ENCODE measurements at regions not wholly inside any gene's neighbourhood (a gene's known extent, or its start where the extent isn't known, plus 50 kb on each side); places are given as distances from the start of the nearest gene placed in this dataset.
"Not testable (repeated sequence)": the region's sequence is repeated elsewhere in the genome, so short reads cannot be mapped to it uniquely, and the experiment has no call there.

DNA sequence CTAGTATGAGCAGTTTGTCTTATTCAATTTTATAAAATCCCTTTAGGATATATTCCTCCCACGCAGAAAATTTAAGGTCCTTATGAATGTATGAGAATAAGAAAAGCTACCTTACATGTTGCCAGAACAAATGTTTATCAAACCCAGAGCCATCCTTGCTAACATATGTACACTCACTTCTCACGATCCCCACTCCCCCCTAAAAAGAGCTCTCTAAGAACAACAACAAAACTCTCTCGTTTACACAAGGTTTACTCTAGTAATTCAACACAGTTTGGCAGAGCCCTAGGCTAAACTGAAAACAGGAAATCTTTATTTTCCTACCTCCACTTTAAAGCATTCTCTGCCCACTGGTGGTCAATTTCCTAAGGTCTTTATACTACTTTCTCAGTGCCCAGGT lies 504.9 kb downstream of the ZEB2 start:
- H3K4me1 Mint-ChIP-seq, result peaks cover 3% of the 10 kb centered on the region
- H3K9me3 Mint-ChIP-seq, result no peaks in the 10 kb centered on the region
- no peak for DNase-seq
- no peak overlapping the region for H3K4me3 Mint-ChIP-seq
- H3K27ac Mint-ChIP-seq, result no peak overlapping the region
- H3K36me3 Mint-ChIP-seq, result peaks cover 13% of the 10 kb centered on the region
- no peaks in the 10 kb centered on the region for H3K27me3 Mint-ChIP-seq

- H3K36me3 Mint-ChIP-seq, result peaks cover 7% of the 10 kb centered on the region
- no peak for DNase-seq
- H3K4me3 Mint-ChIP-seq, result no peak overlapping the region
- peaks cover 3% of the 10 kb centered on the region for H3K4me1 Mint-ChIP-seq
- H3K27ac Mint-ChIP-seq, result no peak overlapping the region
- H3K9me3 Mint-ChIP-seq, result no peaks in the 10 kb centered on the region
- no peaks in the 10 kb centered on the region for H3K27me3 Mint-ChIP-seq
These were observed 505.8 kb downstream of the ZEB2 start for GRCh38 chr2:144014103-144014502.

DNA sequence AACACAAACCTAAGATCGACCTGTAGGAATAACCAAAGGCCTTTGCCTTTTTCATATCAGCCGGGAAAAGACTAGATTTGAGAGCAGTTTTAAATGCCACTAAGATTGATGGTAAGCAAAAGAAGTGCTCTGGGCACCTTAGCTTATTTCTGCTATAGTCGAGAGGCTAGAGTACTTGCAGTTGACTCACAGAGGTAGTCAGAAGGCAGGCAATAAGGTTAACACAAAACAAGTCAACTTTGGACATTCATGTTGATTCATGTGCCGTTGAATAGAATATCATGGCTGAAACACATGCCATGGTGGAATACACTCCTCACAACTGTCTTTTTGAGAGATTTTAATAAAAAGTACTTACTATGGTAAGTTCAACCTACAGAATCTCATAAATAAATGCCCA lies 507.6 kb downstream of the ZEB2 start:
- DNase-seq, result no peak
- peaks cover 3% of the 10 kb centered on the region for H3K4me1 Mint-ChIP-seq
- no peak overlapping the region for H3K4me3 Mint-ChIP-seq
- no peaks in the 10 kb centered on the region for H3K9me3 Mint-ChIP-seq
- no peaks in the 10 kb centered on the region for H3K27me3 Mint-ChIP-seq
- no peak overlapping the region for H3K27ac Mint-ChIP-seq
- H3K36me3 Mint-ChIP-seq, result peaks cover 6% of the 10 kb centered on the region

DNA sequence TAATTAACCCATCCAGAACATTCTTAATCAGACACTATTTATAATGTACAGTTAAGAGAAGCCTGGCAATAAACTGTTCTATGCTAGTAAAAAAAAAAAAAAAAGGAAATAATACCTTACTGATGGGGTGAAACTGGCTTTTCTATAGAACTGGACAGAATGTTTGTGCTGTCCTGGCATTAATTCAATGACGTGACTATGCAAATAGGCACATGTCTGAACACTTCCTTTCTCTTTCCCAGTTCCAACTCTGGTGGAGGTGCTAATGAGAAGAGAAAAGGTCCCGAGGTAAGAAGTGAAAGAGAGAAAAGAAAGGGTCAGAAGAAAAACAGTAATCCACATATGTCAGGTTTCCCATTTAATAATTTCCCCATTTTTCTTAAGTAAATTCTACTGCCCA lies 508.4 kb downstream of the ZEB2 start:
- no peaks in the 10 kb centered on the region for H3K27me3 Mint-ChIP-seq
- no peak for DNase-seq
- H3K4me1 Mint-ChIP-seq, result peaks cover 3% of the 10 kb centered on the region
- H3K4me3 Mint-ChIP-seq, result no peak overlapping the region
- H3K27ac Mint-ChIP-seq, result no peak overlapping the region
- peaks cover 11% of the 10 kb centered on the region for H3K36me3 Mint-ChIP-seq
- H3K9me3 Mint-ChIP-seq, result no peaks in the 10 kb centered on the region

GRCh38 chr2:144011098-144011497 lies 508.8 kb downstream of the ZEB2 start:
- DNase-seq, result no peak
- H3K36me3 Mint-ChIP-seq, result peaks cover 13% of the 10 kb centered on the region
- no peaks in the 10 kb centered on the region for H3K27me3 Mint-ChIP-seq
- H3K9me3 Mint-ChIP-seq, result no peaks in the 10 kb centered on the region
- H3K27ac Mint-ChIP-seq, result no peak overlapping the region
- H3K4me1 Mint-ChIP-seq, result peaks cover 3% of the 10 kb centered on the region
- H3K4me3 Mint-ChIP-seq, result no peak overlapping the region

DNA sequence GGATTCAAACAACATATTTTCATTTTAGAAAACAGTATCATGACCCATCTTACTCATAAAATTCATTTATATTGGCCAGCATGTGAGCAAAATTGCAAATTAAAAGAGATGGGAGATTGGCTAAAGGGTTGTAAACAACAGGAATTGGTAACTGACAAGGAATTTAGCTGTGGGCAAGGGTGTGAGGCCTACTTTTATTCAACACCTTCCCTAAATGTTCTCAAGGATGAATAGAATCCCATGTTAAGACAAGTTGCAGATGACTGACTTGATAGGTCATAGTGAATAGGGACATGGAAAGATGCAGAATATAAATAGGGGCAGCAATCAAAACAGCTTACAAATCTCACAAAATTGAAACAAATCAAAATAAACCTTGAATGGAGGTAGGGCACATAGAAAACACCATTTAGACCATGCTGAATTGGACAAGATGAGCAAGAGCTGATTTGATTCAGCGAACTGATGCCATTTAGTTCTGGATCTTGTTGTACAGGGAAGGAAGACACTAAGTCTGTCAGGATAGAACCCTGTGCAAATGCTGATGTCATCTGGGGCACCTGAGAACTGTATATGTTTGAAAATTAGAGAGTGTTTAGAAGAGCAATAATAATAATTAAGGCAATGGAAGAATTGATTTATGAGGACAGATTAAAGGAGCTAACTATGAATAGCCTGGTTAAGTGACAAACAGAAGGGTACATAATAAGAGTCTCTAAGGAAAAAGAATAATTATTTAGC lies 509.7 kb downstream of the ZEB2 start:
- peaks cover 3% of the 10 kb centered on the region for H3K4me1 Mint-ChIP-seq
- H3K4me3 Mint-ChIP-seq, result no peak overlapping the region
- no peak overlapping the region for H3K27ac Mint-ChIP-seq
- H3K9me3 Mint-ChIP-seq, result no peaks in the 10 kb centered on the region
- no peak for DNase-seq
- no peaks in the 10 kb centered on the region for H3K27me3 Mint-ChIP-seq
- H3K36me3 Mint-ChIP-seq, result peaks cover 11% of the 10 kb centered on the region

DNA sequence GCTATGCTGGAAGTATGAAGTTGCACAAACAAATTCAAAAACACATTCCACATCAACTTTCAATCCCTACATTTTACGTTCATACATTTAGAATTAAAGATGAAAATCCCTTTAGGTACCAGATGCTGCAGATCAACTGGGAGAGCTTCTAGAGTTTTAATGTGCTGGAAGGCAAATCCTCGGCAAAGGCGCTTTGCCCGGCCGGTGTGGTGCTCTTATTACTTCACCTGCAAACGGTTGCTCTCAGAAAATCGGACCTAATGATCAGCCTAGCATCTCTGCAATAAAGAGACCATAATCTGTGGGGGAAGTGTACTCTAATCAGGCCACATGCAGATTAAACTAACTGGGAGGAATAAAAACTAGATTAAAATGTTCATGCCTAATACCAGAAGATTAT lies 513.8 kb downstream of the ZEB2 start:
- no peak for DNase-seq
- no peaks in the 10 kb centered on the region for H3K9me3 Mint-ChIP-seq
- H3K36me3 Mint-ChIP-seq, result peaks cover 7% of the 10 kb centered on the region
- no peaks in the 10 kb centered on the region for H3K27me3 Mint-ChIP-seq
- H3K27ac Mint-ChIP-seq, result no peak overlapping the region
- H3K4me3 Mint-ChIP-seq, result no peak overlapping the region
- no peaks in the 10 kb centered on the region for H3K4me1 Mint-ChIP-seq

DNA sequence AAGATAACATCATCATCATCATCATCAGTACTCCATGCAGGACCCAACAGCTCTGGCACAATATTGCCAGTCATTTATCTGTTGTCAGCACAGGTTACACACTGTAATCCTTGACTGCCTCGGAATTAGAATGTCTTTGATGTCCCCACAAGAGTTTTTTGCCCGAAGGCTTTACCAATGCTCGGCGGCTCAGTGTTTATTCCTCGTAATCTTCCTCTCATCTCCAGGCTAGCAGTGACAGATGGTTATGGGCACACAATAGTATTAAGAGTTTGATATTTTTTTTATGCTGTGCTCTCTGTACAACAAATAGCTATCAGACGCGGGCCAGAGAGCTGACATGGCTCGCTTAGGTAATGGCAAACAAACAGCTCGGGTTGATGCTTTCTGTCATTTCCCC lies 515.2 kb downstream of the ZEB2 start:
- Mint-ChIP-seq H3K4me1 (no peaks in the 10 kb centered on the region), H3K27ac (no peak overlapping the region), H3K27me3 (no peaks in the 10 kb centered on the region), H3K4me3 (no peak overlapping the region), H3K36me3 (peaks cover 7% of the 10 kb centered on the region), H3K9me3 (no peaks in the 10 kb centered on the region)
- no peak for DNase-seq

- Mint-ChIP-seq H3K27ac (no peak overlapping the region), H3K9me3 (no peaks in the 10 kb centered on the region), H3K4me3 (no peak overlapping the region), H3K27me3 (no peaks in the 10 kb centered on the region), H3K4me1 (no peaks in the 10 kb centered on the region), H3K36me3 (peaks cover 10% of the 10 kb centered on the region)
- no peak for DNase-seq
These were observed 516.4 kb downstream of the ZEB2 start for GRCh38 chr2:144003460-144004075.

DNA sequence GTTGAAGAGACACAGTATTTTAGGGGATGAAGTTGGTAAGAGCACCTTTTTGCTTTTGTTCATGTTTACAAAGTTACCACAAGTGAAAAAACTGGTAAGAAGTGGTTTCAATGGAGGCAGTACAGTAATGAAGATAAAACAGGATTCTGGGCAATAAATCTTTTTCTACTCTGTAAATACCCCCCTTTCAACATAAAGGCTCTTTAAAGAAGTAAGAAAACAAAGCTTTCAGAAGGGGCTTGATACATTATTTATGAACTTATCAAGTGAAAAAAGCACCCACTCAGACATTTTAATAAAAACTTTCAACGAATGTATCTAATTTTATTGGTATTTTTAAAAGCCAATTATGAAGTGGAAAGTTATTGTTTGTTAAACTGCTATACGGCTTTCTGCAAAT lies 522.9 kb downstream of the ZEB2 start:
- H3K27ac Mint-ChIP-seq, result no peak overlapping the region
- no peaks in the 10 kb centered on the region for H3K9me3 Mint-ChIP-seq
- H3K4me3 Mint-ChIP-seq, result no peak overlapping the region
- peaks cover 6% of the 10 kb centered on the region for H3K4me1 Mint-ChIP-seq
- no peak for DNase-seq
- H3K36me3 Mint-ChIP-seq, result peaks cover 6% of the 10 kb centered on the region
- H3K27me3 Mint-ChIP-seq, result no peaks in the 10 kb centered on the region

DNA sequence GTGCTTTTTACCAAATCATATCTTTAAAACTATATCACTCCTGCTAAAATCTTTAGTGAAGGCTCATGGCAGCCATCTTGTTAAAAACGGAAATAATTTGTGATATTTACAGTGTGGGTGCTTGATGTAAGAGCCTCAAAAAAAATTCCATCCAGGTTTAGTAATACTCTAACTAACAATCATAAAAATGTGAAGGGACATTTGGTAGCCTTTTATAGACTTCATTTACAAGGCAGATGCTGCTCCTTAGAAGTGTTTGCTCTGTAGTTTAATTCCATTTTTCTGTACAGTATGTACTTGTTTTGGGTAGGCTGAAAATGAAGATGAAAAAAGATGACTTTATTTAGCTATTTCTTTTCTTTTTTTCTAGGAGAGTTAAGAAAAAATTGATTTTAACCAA lies 525.0 kb downstream of the ZEB2 start:
- Mint-ChIP-seq H3K4me3 (no peak overlapping the region), H3K4me1 (peaks cover 6% of the 10 kb centered on the region), H3K27me3 (no peaks in the 10 kb centered on the region), H3K9me3 (peaks cover 3% of the 10 kb centered on the region), H3K36me3 (peaks cover 15% of the 10 kb centered on the region), H3K27ac (no peak overlapping the region)
- DNase-seq, result no peak

- H3K9me3 Mint-ChIP-seq, H3K27ac Mint-ChIP-seq, DNase-seq, H3K27me3 Mint-ChIP-seq, H3K4me1 Mint-ChIP-seq, H3K4me3 Mint-ChIP-seq: not testable (repeated sequence)
- peaks cover 14% of the 10 kb centered on the region for H3K36me3 Mint-ChIP-seq
These were observed 528.3 kb downstream of the ZEB2 start for GRCh38 chr2:143991596-143991995.

DNA sequence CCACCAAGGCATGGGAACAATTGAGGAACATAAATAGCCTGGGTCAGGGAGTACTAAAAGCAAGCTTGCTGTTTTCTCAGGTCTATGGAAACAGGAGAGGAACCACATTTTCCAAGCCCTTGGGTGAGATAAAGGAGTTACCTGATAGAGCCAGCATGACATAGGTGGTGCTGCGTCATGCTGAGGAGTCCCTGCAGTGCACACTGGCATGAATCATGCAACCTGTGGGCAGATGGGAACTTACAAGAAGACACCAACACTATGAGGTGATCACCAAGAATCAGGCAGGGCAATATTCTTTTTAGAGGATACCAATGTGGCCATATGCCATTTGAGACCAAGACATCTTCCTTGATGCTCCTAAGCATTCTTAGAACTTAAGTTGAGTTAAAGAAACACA lies 531.8 kb downstream of the ZEB2 start:
- Mint-ChIP-seq H3K27ac (no peak overlapping the region), H3K4me3 (no peak overlapping the region), H3K36me3 (peaks cover 12% of the 10 kb centered on the region), H3K9me3 (peaks cover 3% of the 10 kb centered on the region), H3K4me1 (no peaks in the 10 kb centered on the region), H3K27me3 (no peaks in the 10 kb centered on the region)
- DNase-seq, result no peak

- no peak for DNase-seq
- Mint-ChIP-seq H3K4me3 (no peak overlapping the region), H3K27ac (no peak overlapping the region), H3K36me3 (peaks cover 2% of the 10 kb centered on the region), H3K27me3 (no peaks in the 10 kb centered on the region), H3K9me3 (no peaks in the 10 kb centered on the region), H3K4me1 (no peaks in the 10 kb centered on the region)
These were observed 538.5 kb downstream of the ZEB2 start for GRCh38 chr2:143981428-143981827.

DNA sequence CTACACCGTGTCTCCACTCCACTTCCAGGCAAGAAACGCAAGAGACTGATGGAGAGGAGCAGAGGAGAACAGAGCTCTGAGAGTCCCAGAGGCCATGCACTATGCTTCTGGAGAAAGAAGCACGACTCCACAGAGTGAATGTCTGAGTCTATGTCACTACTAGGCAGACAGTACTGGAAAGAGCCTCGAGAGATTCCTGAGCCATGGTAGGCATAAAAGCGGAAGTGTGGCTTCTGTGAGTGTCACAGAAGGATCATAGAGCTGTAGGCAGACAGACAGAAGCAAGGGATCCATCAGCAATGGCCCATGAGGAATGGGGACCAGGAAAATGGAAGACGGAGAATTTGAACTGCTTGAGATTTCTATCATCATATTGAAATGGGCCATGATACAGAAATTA lies 542.6 kb downstream of the ZEB2 start:
- H3K9me3 Mint-ChIP-seq, result no peaks in the 10 kb centered on the region
- no peaks in the 10 kb centered on the region for H3K4me1 Mint-ChIP-seq
- H3K4me3 Mint-ChIP-seq, result no peak overlapping the region
- H3K27ac Mint-ChIP-seq, result no peak overlapping the region
- DNase-seq, result no peak
- H3K36me3 Mint-ChIP-seq, result no peaks in the 10 kb centered on the region
- no peaks in the 10 kb centered on the region for H3K27me3 Mint-ChIP-seq

- Mint-ChIP-seq H3K27me3 (no peaks in the 10 kb centered on the region), H3K36me3 (no peaks in the 10 kb centered on the region), H3K27ac (no peak overlapping the region), H3K4me1 (no peaks in the 10 kb centered on the region), H3K9me3 (no peaks in the 10 kb centered on the region), H3K4me3 (no peak overlapping the region)
- no peak for DNase-seq
These were observed 544.7 kb downstream of the ZEB2 start for GRCh38 chr2:143975216-143975615.
